GM12878 (cell line): ENCODE measurements at regions not wholly inside any gene's neighbourhood (a gene's known extent, or its start where the extent isn't known, plus 50 kb on each side); places are given as distances from the start of the nearest gene placed in this dataset.

ENCODE experiments used
- ATAC-seq: fragments of 200-7000 bp; cut with Tn5 transposase; 3 replicates; pipeline ENCODE4 v1.9.1; 2020; ENCODE audit warnings: mild to moderate bottlenecking, moderate library complexity
- BruUV-seq: library from RNA; stranded (reverse); fragments of 400-500 nt; replicated peaks from 2 replicates; lab custom pipeline; 2021; lab: Mats Ljungman, UMichigan
- CTCF ChIA-PET: fragments of 300-600 bp; sonication (Branson Sonifier 250); formaldehyde crosslinking; extraction: SDS; loops from one replicate; lab custom pipeline; 2021; ENCODE audit warnings: inconsistent platforms; lab: Yijun Ruan, JAX
- POLR2A ChIA-PET: fragments of 350-600 bp; formaldehyde crosslinking; extraction: SDS; loops from one replicate; lab custom pipeline; 2021; ENCODE audit warnings: inconsistent platforms; lab: Charles Lee
- RAD21 ChIA-PET: fragments of 300-600 bp; sonication (Branson Sonifier 250); formaldehyde crosslinking; loops from one replicate; lab custom pipeline; 2023; ENCODE audit warnings: antibody characterized with exemption; ENCODE audit not compliant: unreplicated experiment; lab: Charles Lee
- SMC1A ChIA-PET: fragments of 300-600 bp; sonication (Branson Sonifier 250); formaldehyde crosslinking; loops from one replicate; lab custom pipeline; 2023; ENCODE audit not compliant: unreplicated experiment, uncharacterized antibody; lab: Charles Lee
- DNase-seq: peaks from one replicate; pipeline ENCODE4 v3.0.0-alpha.2; 2011; ENCODE audit warnings: low read depth, low spot score
- FAIRE-seq: peaks from 3 replicates; lab custom pipeline; 2011; peaks lifted over from hg19 to GRCh38; lab: Jason Lieb, UNC
- H2AFZ ChIP-seq: 2 replicates; pipeline ENCODE4 v1.6.0; 2011; ENCODE audit warnings: low read depth, low read length, control low read depth; ENCODE audit not compliant: control insufficient read depth
- H3K27ac ChIP-seq: 2 replicates; pipeline ENCODE4 v1.5.1; 2011; ENCODE audit warnings: control low read depth; ENCODE audit not compliant: control insufficient read depth, insufficient read depth
- H3K27me3 ChIP-seq, 2 experiments: replicated peaks in 1 of 2; 2 replicates each; pipeline versions ENCODE4 v1.6.0 to v1.6.1; 2011; ENCODE audit warnings: low read length in 1 of 2; ENCODE audit not compliant: control insufficient read depth in 2 of 2, insufficient read depth in 2 of 2
- H3K36me3 ChIP-seq, 2 experiments: 2 replicates each; pipeline ENCODE4 v1.5.1; 2011; ENCODE audit warnings: low read length in 1 of 2; ENCODE audit not compliant: control insufficient read depth in 2 of 2, insufficient read depth in 2 of 2
- H3K4me1 ChIP-seq: 2 replicates; pipeline ENCODE4 v1.6.1; 2011; ENCODE audit warnings: mild to moderate bottlenecking, low read length, moderate library complexity, mixed read lengths; ENCODE audit not compliant: control insufficient read depth, insufficient read depth
- H3K4me2 ChIP-seq: 2 replicates; pipeline ENCODE4 v1.6.0; 2011; ENCODE audit warnings: control low read depth; ENCODE audit not compliant: control insufficient read depth, insufficient read depth
- H3K4me3 ChIP-seq: fragments of 200-600 bp; sonication (generic); 2 replicates; pipeline ENCODE4 v1.5.1; 2016
- H3K79me2 ChIP-seq: 2 replicates; pipeline ENCODE4 v1.6.0; 2011; ENCODE audit warnings: low read length; ENCODE audit not compliant: control insufficient read depth, insufficient read depth
- H3K9ac ChIP-seq: 2 replicates; pipeline ENCODE4 v1.8.0; 2011; ENCODE audit warnings: low read length, control low read depth, mixed read lengths; ENCODE audit not compliant: control insufficient read depth, insufficient read depth
- H3K9me3 ChIP-seq: replicated peaks from 3 replicates; pipeline ENCODE4 v1.5.1; 2011; ENCODE audit warnings: mild to moderate bottlenecking, low read length; ENCODE audit not compliant: control insufficient read depth, insufficient read depth
- H4K20me1 ChIP-seq: 2 replicates; pipeline ENCODE4 v1.6.0; 2011; ENCODE audit not compliant: control insufficient read depth, insufficient read depth
- ASH2L ChIP-seq: fragments of 300-600, 200-600 bp; sonication (generic); IDR thresholded peaks from 2 replicates; pipeline ENCODE4 v1.6.1; 2017; ENCODE audit warnings: low read depth, mild to moderate bottlenecking, borderline replicate concordance
- BCL11A ChIP-seq: IDR thresholded peaks from 2 replicates; pipeline ENCODE4 v1.6.1; 2011; ENCODE audit warnings: low read depth, low read length
- CBFB ChIP-seq: IDR thresholded peaks from 2 replicates; pipeline ENCODE4 v1.6.1; 2016; ENCODE audit warnings: antibody characterized with exemption, low read depth
- CHD4 ChIP-seq: fragments of 200-600 bp; sonication (generic); IDR thresholded peaks from 2 replicates; pipeline ENCODE4 v1.6.1; 2016; ENCODE audit warnings: mild to moderate bottlenecking
- ESRRA ChIP-seq: IDR thresholded peaks from 2 replicates; pipeline ENCODE4 v1.6.1; 2012; ENCODE audit warnings: mild to moderate bottlenecking, low read length, improper control_type of control experiment
- FOXM1 ChIP-seq: IDR thresholded peaks from 2 replicates; pipeline ENCODE4 v1.6.1; 2012; ENCODE audit warnings: low read depth, mild to moderate bottlenecking, inconsistent platforms, low read length, moderate library complexity
- IRF4 ChIP-seq: IDR thresholded peaks from 2 replicates; pipeline ENCODE4 v1.6.1; 2011; ENCODE audit warnings: low read depth, low read length
- NFYB ChIP-seq: IDR thresholded peaks from 2 replicates; pipeline ENCODE4 v1.6.1; 2011; ENCODE audit warnings: low read depth, mild to moderate bottlenecking, low read length, improper control_type of control experiment, moderate library complexity; ENCODE audit not compliant: insufficient read depth
- NR2C2 ChIP-seq: IDR thresholded peaks from 2 replicates; pipeline ENCODE4 v1.6.1; 2011; ENCODE audit warnings: borderline replicate concordance, low read depth; ENCODE audit not compliant: control insufficient read depth, insufficient read length
- STAT1 ChIP-seq: fragments of 450-650 bp; conservative IDR thresholded peaks from 2 replicates; pipeline ENCODE4 v1.6.1; 2014; ENCODE audit warnings: antibody characterized with exemption, mild to moderate bottlenecking
- WGBS: methylation state at CpG from one replicate; pipeline ENCODE4 v1.1.6; 2016; ENCODE audit warnings: low lambda C conversion rate; ENCODE audit not compliant: insufficient replicate concordance, insufficient coverage; ENCODE audit errors: missing lambda C conversion rate; 5-methylcytosine and 5-hydroxymethylcytosine counted together
- in situ Hi-C: fragments of 300-500 bp; cut with MboI; formaldehyde crosslinking; loops from 9 replicates; pipeline ENCODE4 v1.14.3; 2018; ENCODE audit warnings: mixed read lengths
- intact Hi-C: fragments of 100-400 bp; cut with micrococcal nuclease; formaldehyde crosslinking; loops from one replicate; pipeline ENCODE4 v1.14.2; 2022; ENCODE audit not compliant: unreplicated experiment
- TF ChIP-seq, protein P1 (sequence below): fragments of 150-350 bp; IDR thresholded peaks from 2 replicates; pipeline ENCODE4 v1.6.1; 2014; ENCODE audit warnings: mild to moderate bottlenecking, low read depth, low read length
- TF ChIP-seq, protein P2 (sequence below): IDR thresholded peaks from 2 replicates; pipeline ENCODE4 v1.6.1; 2011; ENCODE audit warnings: borderline replicate concordance, low read depth, mild to moderate bottlenecking, moderate library complexity, low read length; ENCODE audit not compliant: insufficient read depth, poor library complexity, severe bottlenecking
- TF ChIP-seq, protein P3 (sequence below): fragments of 450-650 bp; formaldehyde crosslinking; IDR thresholded peaks from 2 replicates; pipeline ENCODE4 v1.5.0; 2022; ENCODE audit warnings: mild to moderate bottlenecking, missing genetic modification characterization
- TF ChIP-seq, protein P4 (sequence below): IDR thresholded peaks from 2 replicates; pipeline ENCODE4 v1.6.1; 2012; ENCODE audit warnings: low read depth, low read length, improper control_type of control experiment

DNA sequence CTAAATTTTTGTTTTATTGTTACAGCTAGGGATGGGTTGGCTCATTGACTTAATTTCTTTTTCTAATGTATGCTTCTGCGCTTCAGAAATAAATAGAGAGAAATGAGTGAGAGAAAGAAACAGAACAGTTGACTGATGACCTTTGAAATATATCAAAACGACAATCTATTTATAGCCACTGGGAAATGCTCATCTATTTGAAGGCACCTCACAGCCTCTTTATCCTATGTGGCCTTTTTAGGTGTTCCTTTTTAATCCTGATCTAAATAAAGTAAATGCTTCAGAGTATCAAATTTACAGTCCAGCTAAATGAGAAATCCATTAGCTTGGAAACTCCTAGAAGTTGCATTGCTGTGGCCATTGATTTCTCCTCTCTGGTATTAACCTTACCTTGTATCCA lies 943.5 kb upstream of the CITED2 start:
- H3K4me3 ChIP-seq: no peak overlapping the region
- no peaks in the 10 kb centered on the region for H3K9me3 ChIP-seq
- ATAC-seq (no peak), DNase-seq (no peak), FAIRE-seq (no peak)
- ChIA-PET POLR2A (no interaction called here), CTCF (interaction anchor here (0.6 kb wide), 1 partner anchor 9 kb away, joined by 3 read pairs; no protein-coding TSS in a partner anchor), RAD21 (interaction anchor here (3.6 kb wide), 1 partner anchor 47 kb away, joined by 13 read pairs; no protein-coding TSS in a partner anchor), SMC1A (interaction anchor here (1.0 to 1.3 kb wide), 3 partner anchors 45 to 456 kb away, joined by 3 to 4 read pairs (median 3); no protein-coding TSS in a partner anchor)
- TF ChIP-seq BCL11A (no peak), NFYB (no peak), CHD4 (no peak), IRF4 (no peak), FOXM1 (no peak), NR2C2 (no peak), ASH2L (no peak), STAT1 (no peak), ESRRA (no peak), CBFB (no peak)
- TF ChIP-seq, protein P1, sequence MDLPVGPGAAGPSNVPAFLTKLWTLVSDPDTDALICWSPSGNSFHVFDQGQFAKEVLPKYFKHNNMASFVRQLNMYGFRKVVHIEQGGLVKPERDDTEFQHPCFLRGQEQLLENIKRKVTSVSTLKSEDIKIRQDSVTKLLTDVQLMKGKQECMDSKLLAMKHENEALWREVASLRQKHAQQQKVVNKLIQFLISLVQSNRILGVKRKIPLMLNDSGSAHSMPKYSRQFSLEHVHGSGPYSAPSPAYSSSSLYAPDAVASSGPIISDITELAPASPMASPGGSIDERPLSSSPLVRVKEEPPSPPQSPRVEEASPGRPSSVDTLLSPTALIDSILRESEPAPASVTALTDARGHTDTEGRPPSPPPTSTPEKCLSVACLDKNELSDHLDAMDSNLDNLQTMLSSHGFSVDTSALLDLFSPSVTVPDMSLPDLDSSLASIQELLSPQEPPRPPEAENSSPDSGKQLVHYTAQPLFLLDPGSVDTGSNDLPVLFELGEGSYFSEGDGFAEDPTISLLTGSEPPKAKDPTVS: no peak
- TF ChIP-seq, protein P2, sequence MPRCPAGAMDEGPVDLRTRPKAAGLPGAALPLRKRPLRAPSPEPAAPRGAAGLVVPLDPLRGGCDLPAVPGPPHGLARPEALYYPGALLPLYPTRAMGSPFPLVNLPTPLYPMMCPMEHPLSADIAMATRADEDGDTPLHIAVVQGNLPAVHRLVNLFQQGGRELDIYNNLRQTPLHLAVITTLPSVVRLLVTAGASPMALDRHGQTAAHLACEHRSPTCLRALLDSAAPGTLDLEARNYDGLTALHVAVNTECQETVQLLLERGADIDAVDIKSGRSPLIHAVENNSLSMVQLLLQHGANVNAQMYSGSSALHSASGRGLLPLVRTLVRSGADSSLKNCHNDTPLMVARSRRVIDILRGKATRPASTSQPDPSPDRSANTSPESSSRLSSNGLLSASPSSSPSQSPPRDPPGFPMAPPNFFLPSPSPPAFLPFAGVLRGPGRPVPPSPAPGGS: no peak
- TF ChIP-seq, protein P3, sequence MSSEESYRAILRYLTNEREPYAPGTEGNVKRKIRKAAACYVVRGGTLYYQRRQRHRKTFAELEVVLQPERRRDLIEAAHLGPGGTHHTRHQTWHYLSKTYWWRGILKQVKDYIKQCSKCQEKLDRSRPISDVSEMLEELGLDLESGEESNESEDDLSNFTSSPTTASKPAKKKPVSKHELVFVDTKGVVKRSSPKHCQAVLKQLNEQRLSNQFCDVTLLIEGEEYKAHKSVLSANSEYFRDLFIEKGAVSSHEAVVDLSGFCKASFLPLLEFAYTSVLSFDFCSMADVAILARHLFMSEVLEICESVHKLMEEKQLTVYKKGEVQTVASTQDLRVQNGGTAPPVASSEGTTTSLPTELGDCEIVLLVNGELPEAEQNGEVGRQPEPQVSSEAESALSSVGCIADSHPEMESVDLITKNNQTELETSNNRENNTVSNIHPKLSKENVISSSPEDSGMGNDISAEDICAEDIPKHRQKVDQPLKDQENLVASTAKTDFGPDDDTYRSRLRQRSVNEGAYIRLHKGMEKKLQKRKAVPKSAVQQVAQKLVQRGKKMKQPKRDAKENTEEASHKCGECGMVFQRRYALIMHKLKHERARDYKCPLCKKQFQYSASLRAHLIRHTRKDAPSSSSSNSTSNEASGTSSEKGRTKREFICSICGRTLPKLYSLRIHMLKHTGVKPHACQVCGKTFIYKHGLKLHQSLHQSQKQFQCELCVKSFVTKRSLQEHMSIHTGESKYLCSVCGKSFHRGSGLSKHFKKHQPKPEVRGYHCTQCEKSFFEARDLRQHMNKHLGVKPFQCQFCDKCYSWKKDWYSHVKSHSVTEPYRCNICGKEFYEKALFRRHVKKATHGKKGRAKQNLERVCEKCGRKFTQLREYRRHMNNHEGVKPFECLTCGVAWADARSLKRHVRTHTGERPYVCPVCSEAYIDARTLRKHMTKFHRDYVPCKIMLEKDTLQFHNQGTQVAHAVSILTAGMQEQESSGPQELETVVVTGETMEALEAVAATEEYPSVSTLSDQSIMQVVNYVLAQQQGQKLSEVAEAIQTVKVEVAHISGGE (CRISPR knock-in tag): no peak
- TF ChIP-seq, protein P4, sequence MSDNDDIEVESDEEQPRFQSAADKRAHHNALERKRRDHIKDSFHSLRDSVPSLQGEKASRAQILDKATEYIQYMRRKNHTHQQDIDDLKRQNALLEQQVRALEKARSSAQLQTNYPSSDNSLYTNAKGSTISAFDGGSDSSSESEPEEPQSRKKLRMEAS: no peak
- in situ Hi-C loops (no loop called here), intact Hi-C loops (no loop called here)
- WGBS: 26% methylated on average over 2 of the region's 2 CpGs
- H3K79me2 ChIP-seq: no peaks in the 10 kb centered on the region
- H3K36me3 ChIP-seq: no peaks in the 10 kb centered on the region
- no peak overlapping the region for H2AFZ ChIP-seq
- H3K27ac ChIP-seq: no peak overlapping the region
- H3K4me2 ChIP-seq: no peak overlapping the region
- H4K20me1 ChIP-seq: no peaks in the 10 kb centered on the region
- no peaks in the 10 kb centered on the region for H3K4me1 ChIP-seq
- no TSS peak for BruUV-seq
- H3K27me3 ChIP-seq: no peaks in the 10 kb centered on the region
- H3K9ac ChIP-seq: no peak overlapping the region
